K562 (cell line): ENCODE measurements at regions not wholly inside any gene's neighbourhood (a gene's known extent, or its start where the extent isn't known, plus 50 kb on each side); places are given as distances from the start of the nearest gene placed in this dataset.

Experiments used
- ATAC-seq: fragments of 200-7000 bp; cut with Tn5 transposase; 3 replicates; pipeline ENCODE4 v1.9.1; 2020; ENCODE audit warnings: moderate library complexity
- BruUV-seq: library from RNA; stranded (reverse); fragments of 400-500 nt; replicated peaks from 2 replicates; lab custom pipeline; 2021; lab: Mats Ljungman, UMichigan
- CTCF ChIA-PET: fragments of 300-600 bp; formaldehyde crosslinking; extraction: SDS; loops from one replicate; lab custom pipeline; 2021; ENCODE audit warnings: low intra/inter-chr PET ratio; lab: Yijun Ruan, JAX
- POLR2A ChIA-PET: fragments of 300-600, 350-650 bp; sonication (Branson Sonifier 250); formaldehyde crosslinking; extraction: SDS; loops from one replicate; lab custom pipeline; 2021; ENCODE audit warnings: antibody characterized with exemption, inconsistent platforms; lab: Yijun Ruan, JAX
- DNase-seq, 4 experiments: peaks; one replicate each; pipeline versions ENCODE4 v3.0.0 to v3.0.0-alpha.2; 2011 to 2018; ENCODE audit warnings: low spot score in 3 of 4, mixed read lengths in 3 of 4; ENCODE audit errors: extremely low read depth in 1 of 4
- FAIRE-seq: peaks from 2 replicates; lab custom pipeline; 2011; peaks lifted over from hg19 to GRCh38; lab: Jason Lieb, UNC
- H2AFZ ChIP-seq: 2 replicates; pipeline ENCODE4 v1.6.0; 2011; ENCODE audit warnings: low read depth, low read length, control low read depth, inconsistent platforms
- H3K27ac ChIP-seq: fragments of 200-600 bp; 3 replicates; pipeline ENCODE4 v1.8.0; 2011; ENCODE audit warnings: low read depth, mild to moderate bottlenecking, control low read depth, inconsistent platforms, low read length, moderate library complexity, mixed read lengths; ENCODE audit errors: extremely low read depth
- H3K27me3 ChIP-seq, 2 experiments: fragments of 300-600 bp in 1 of 2; 2 replicates in 1 of 2; 3 replicates in 1 of 2; pipeline versions ENCODE4 v1.6.0 to v1.8.0; 2011; ENCODE audit warnings: inconsistent platforms in 2 of 2, low read length in 2 of 2, mild to moderate bottlenecking in 1 of 2, mixed read lengths in 1 of 2, moderate library complexity in 1 of 2; ENCODE audit not compliant: control insufficient read depth in 2 of 2, insufficient read depth in 2 of 2
- H3K36me3 ChIP-seq: fragments of 300-600 bp; 3 replicates; pipeline ENCODE4 v1.8.0; 2011; ENCODE audit warnings: mild to moderate bottlenecking, low read length, inconsistent platforms; ENCODE audit not compliant: control insufficient read depth, insufficient read depth
- H3K4me1 ChIP-seq, 2 experiments: fragments of 200-600 bp in 1 of 2; replicated peaks in 1 of 2; 2 replicates in 1 of 2; 3 replicates in 1 of 2; pipeline versions ENCODE4 v1.5.1 to v1.8.0; 2011; ENCODE audit warnings: inconsistent platforms in 2 of 2, low read length in 2 of 2, mild to moderate bottlenecking in 1 of 2, mixed read lengths in 1 of 2, moderate library complexity in 1 of 2; ENCODE audit not compliant: control insufficient read depth in 2 of 2, insufficient read depth in 2 of 2
- H3K4me2 ChIP-seq: 2 replicates; pipeline ENCODE4 v1.6.1; 2011; ENCODE audit warnings: low read length, control low read depth, inconsistent platforms, mixed read lengths; ENCODE audit not compliant: insufficient read depth
- H3K4me3 ChIP-seq: fragments of 200-600 bp; sonication (generic), shearing (Covaris generic); 2 replicates; pipeline ENCODE4 v1.5.1; 2016; ENCODE audit warnings: control low read depth, inconsistent platforms
- H3K79me2 ChIP-seq: fragments of 200-600 bp; 3 replicates; pipeline ENCODE4 v1.8.0; 2011; ENCODE audit warnings: low read length, inconsistent platforms; ENCODE audit not compliant: control insufficient read depth, insufficient read depth
- H3K9ac ChIP-seq, 2 experiments: 2 replicates each; pipeline versions ENCODE4 v1.6.0 to v1.6.1; 2011; ENCODE audit warnings: low read depth in 2 of 2, low read length in 2 of 2, control low read depth in 1 of 2, inconsistent platforms in 1 of 2, mild to moderate bottlenecking in 1 of 2, mixed read lengths in 1 of 2; ENCODE audit not compliant: insufficient read depth in 1 of 2
- H3K9me1 ChIP-seq: one replicate; pipeline ENCODE4 v1.6.0; 2011; ENCODE audit warnings: inconsistent platforms, mild to moderate bottlenecking, low read length, moderate library complexity; ENCODE audit not compliant: control insufficient read depth, insufficient read depth
- H3K9me3 ChIP-seq: replicated peaks from 2 replicates; pipeline ENCODE4 v1.5.1; 2011; ENCODE audit warnings: low read depth, low read length, inconsistent platforms; ENCODE audit not compliant: control insufficient read depth, insufficient read depth
- H4K20me1 ChIP-seq: replicated peaks from 2 replicates; pipeline ENCODE4 v1.6.1; 2011; ENCODE audit warnings: low read length, inconsistent platforms, mixed read lengths; ENCODE audit not compliant: control insufficient read depth, insufficient read depth
- BCLAF1 ChIP-seq, 2 experiments: fragments of 450-650 bp in 1 of 2; IDR thresholded peaks; 2 replicates each; pipeline ENCODE4 v1.6.1; 2011 to 2017; ENCODE audit warnings: low read depth in 2 of 2, antibody characterized with exemption in 1 of 2, borderline replicate concordance in 1 of 2, low read length in 1 of 2, mild to moderate bottlenecking in 1 of 2, mixed read lengths in 1 of 2; ENCODE audit not compliant: control insufficient read depth in 1 of 2
- CREM ChIP-seq: IDR thresholded peaks from 2 replicates; pipeline ENCODE4 v1.6.1; 2014; ENCODE audit warnings: antibody characterized with exemption, low read depth
- GTF3C2 ChIP-seq: IDR thresholded peaks from 3 replicates; pipeline ENCODE4 v1.6.1; 2011; ENCODE audit warnings: borderline replicate concordance, mild to moderate bottlenecking, moderate library complexity; ENCODE audit not compliant: insufficient read length; ENCODE audit errors: extremely low read depth
- HDAC2 ChIP-seq: fragments of 450-650 bp; IDR thresholded peaks from 2 replicates; pipeline ENCODE4 v1.6.1; 2016; ENCODE audit warnings: mild to moderate bottlenecking
- HOMEZ ChIP-seq: fragments of 250-450 bp; sonication (Bioruptor Pico); IDR thresholded peaks from 2 replicates; pipeline ENCODE4 v1.4.0; 2020; ENCODE audit warnings: mild to moderate bottlenecking, moderate library complexity
- MITF ChIP-seq: IDR thresholded peaks from 2 replicates; pipeline ENCODE4 v1.6.1; 2014; ENCODE audit warnings: antibody characterized with exemption
- MTA3 ChIP-seq: fragments of 450-650 bp; formaldehyde crosslinking; IDR thresholded peaks from 2 replicates; pipeline ENCODE4 v1.6.1; 2017; ENCODE audit warnings: mild to moderate bottlenecking, borderline replicate concordance
- PRMT5 ChIP-seq: sonication (generic); formaldehyde crosslinking; IDR thresholded peaks from 2 replicates; pipeline ENCODE4 v1.5.0; 2020; ENCODE audit warnings: missing genetic modification reagents
- PURB ChIP-seq: sonication (generic); formaldehyde crosslinking; IDR thresholded peaks from 2 replicates; pipeline ENCODE4 v1.9.0; 2021; ENCODE audit warnings: low read depth, mild to moderate bottlenecking, missing genetic modification reagents
- ZNF165 ChIP-seq: fragments of 250-450 bp; sonication (Bioruptor Pico); IDR thresholded peaks from 2 replicates; pipeline ENCODE4 v1.4.0; 2020; ENCODE audit warnings: borderline replicate concordance
- ZSCAN32 ChIP-seq: fragments of 450-650 bp; formaldehyde crosslinking; IDR thresholded peaks from 2 replicates; pipeline ENCODE4 v1.4.0; 2020; ENCODE audit warnings: mild to moderate bottlenecking, moderate library complexity
- WGBS: fragments of 100-300 bp; shearing (Covaris generic); methylation state at CpG from one replicate; pipeline ENCODE4 v1.1.6; 2016; ENCODE audit warnings: low coverage, mixed read lengths; ENCODE audit not compliant: insufficient coverage; ENCODE audit errors: missing lambda C conversion rate; 5-methylcytosine and 5-hydroxymethylcytosine counted together
- in situ Hi-C: fragments of 300-500 bp; cut with MboI; formaldehyde crosslinking; loops from 4 replicates; pipeline ENCODE4 v1.15.0; 2018; ENCODE audit warnings: inconsistent platforms, mixed read lengths
- intact Hi-C: fragments of 100-400 bp; cut with micrococcal nuclease; formaldehyde crosslinking; loops from 2 replicates; pipeline ENCODE4 v1.14.2; 2022

- POLR2A ChIA-PET: no interaction called here
- intact Hi-C loops: no loop called here
- TF ChIP-seq GTF3C2 (no peak), HOMEZ (CRISPR knock-in tag) (no peak), MTA3 (no peak), PURB (CRISPR knock-in tag) (no peak), PRMT5 (CRISPR knock-in tag) (no peak), ZSCAN32 (no peak), MITF (no peak), ZNF165 (no peak), HDAC2 (no peak), BCLAF1 (IDR thresholded peaks at IDR 0.05; ENCODE audit: borderline replicate concordance in 1 of 2, control insufficient read depth in 1 of 2, low read depth in 2 of 2, low read length in 1 of 2) (no peak), CREM (no peak)
Observed at GRCh38 chr2:18198677-18199076, 320.2 kb downstream of the KCNS3 start.

More at GRCh38 chr2:18198677-18199076, 320.2 kb downstream of the KCNS3 start:
- Histone ChIP-seq H3K9ac (no peak overlapping the region), H3K9me1 (no peaks in the 10 kb centered on the region), H3K36me3 (no peaks in the 10 kb centered on the region), H3K79me2 (no peaks in the 10 kb centered on the region), H2AFZ (no peak overlapping the region), H3K4me3 (no peak overlapping the region), H3K4me2 (no peak overlapping the region), H3K9me3 (no peaks in the 10 kb centered on the region), H3K4me1 (no peaks in the 10 kb centered on the region), H3K27me3 (no peaks in the 10 kb centered on the region), H3K27ac (no peak overlapping the region), H4K20me1 (no peaks in the 10 kb centered on the region)
- CTCF ChIA-PET: no interaction called here
- 3% methylated on average over 2 of the region's 2 CpGs for WGBS
- in situ Hi-C loops: no loop called here
- ATAC-seq (no peak), FAIRE-seq (no peak), DNase-seq (no peak)
- BruUV-seq: no TSS peak
